IMR-90 (cell line): ENCODE measurements at regions not wholly inside any gene's neighbourhood (a gene's known extent, or its start where the extent isn't known, plus 50 kb on each side); places are given as distances from the start of the nearest gene placed in this dataset.

Experiments
- ATAC-seq: fragments of 200-7000 bp; cut with Tn5 transposase; 2 replicates; pipeline ENCODE4 v1.9.1; 2020; ENCODE audit warnings: low read depth, mild to moderate bottlenecking, moderate library complexity
- BruUV-seq: library from RNA; stranded (reverse); fragments of 400-500 nt; replicated peaks from 2 replicates; lab custom pipeline; 2021; lab: Mats Ljungman, UMichigan
- CTCF ChIA-PET: fragments of 300-600 bp; formaldehyde crosslinking; extraction: SDS; loops from one replicate; lab custom pipeline; 2021; ENCODE audit warnings: antibody characterized with exemption; lab: Yijun Ruan, JAX
- POLR2A ChIA-PET: fragments of 300-600 bp; sonication (Branson Sonifier 250); formaldehyde crosslinking; loops from one replicate; lab custom pipeline; 2022; ENCODE audit warnings: antibody characterized with exemption; ENCODE audit not compliant: unreplicated experiment; lab: Charles Lee
- DNase-seq: peaks from one replicate; pipeline ENCODE4 v3.0.0; 2013
- H2AFZ ChIP-seq: replicated peaks from 2 replicates; pipeline ENCODE3; 2013; ENCODE audit warnings: low read length, mild to moderate bottlenecking; ENCODE audit not compliant: poor library complexity
- H2AK5ac ChIP-seq: 2 replicates; pipeline ENCODE4 v1.6.1; 2013; ENCODE audit warnings: low read depth, low read length, inconsistent platforms
- H2AK9ac ChIP-seq: replicated peaks from 2 replicates; pipeline ENCODE3; 2013; ENCODE audit warnings: mild to moderate bottlenecking, low read depth, low read length, moderate library complexity; ENCODE audit not compliant: poor library complexity
- H2BK120ac ChIP-seq: 2 replicates; pipeline ENCODE4 v1.6.1; 2013; ENCODE audit warnings: low read depth, low read length, inconsistent platforms
- H2BK15ac ChIP-seq: 3 replicates; pipeline ENCODE4 v1.6.1; 2013; ENCODE audit warnings: low read depth, low read length, inconsistent platforms
- H2BK20ac ChIP-seq: 2 replicates; pipeline ENCODE4 v1.6.1; 2013; ENCODE audit warnings: low read depth, mild to moderate bottlenecking, inconsistent platforms, low read length, moderate library complexity
- H2BK5ac ChIP-seq: 2 replicates; pipeline ENCODE4 v1.6.1; 2013; ENCODE audit warnings: mild to moderate bottlenecking, low read depth, low read length, inconsistent platforms; ENCODE audit not compliant: poor library complexity, severe bottlenecking
- H3K14ac ChIP-seq: replicated peaks from 2 replicates; pipeline ENCODE4 v1.6.1; 2013; ENCODE audit warnings: low read depth, low read length, inconsistent platforms
- H3K18ac ChIP-seq: 2 replicates; pipeline ENCODE4 v1.6.1; 2013; ENCODE audit warnings: low read depth, low read length, control low read depth
- H3K23ac ChIP-seq: 2 replicates; pipeline ENCODE4 v1.6.1; 2013; ENCODE audit warnings: low read depth, low read length, inconsistent platforms
- H3K27ac ChIP-seq: 2 replicates; pipeline ENCODE4 v1.5.1; 2013; ENCODE audit warnings: mild to moderate bottlenecking, control low read depth, low read length; ENCODE audit not compliant: insufficient read depth
- H3K27me3 ChIP-seq: 2 replicates; pipeline ENCODE4 v1.6.1; 2013; ENCODE audit warnings: low read length; ENCODE audit not compliant: control insufficient read depth, insufficient read depth
- H3K36me3 ChIP-seq: 2 replicates; pipeline ENCODE4 v1.6.1; 2013; ENCODE audit warnings: low read length, mixed read lengths; ENCODE audit not compliant: control insufficient read depth, insufficient read depth
- H3K4ac ChIP-seq: 2 replicates; pipeline ENCODE4 v1.6.1; 2013; ENCODE audit warnings: low read depth, low read length, inconsistent platforms
- H3K4me1 ChIP-seq: 2 replicates; pipeline ENCODE4 v1.6.1; 2013; ENCODE audit warnings: low read length, mixed read lengths; ENCODE audit not compliant: control insufficient read depth, insufficient read depth
- H3K4me2 ChIP-seq: 2 replicates; pipeline ENCODE4 v1.6.1; 2013; ENCODE audit warnings: low read depth, mild to moderate bottlenecking, control low read depth, low read length, moderate library complexity
- H3K4me3 ChIP-seq: 2 replicates; pipeline ENCODE4 v1.5.1; 2013; ENCODE audit warnings: low read depth, mild to moderate bottlenecking, control low read depth, low read length, moderate library complexity; ENCODE audit not compliant: insufficient read depth
- H3K56ac ChIP-seq: 2 replicates; pipeline ENCODE4 v1.6.1; 2013; ENCODE audit warnings: low read length, inconsistent platforms; ENCODE audit not compliant: insufficient read depth; ENCODE audit errors: extremely low read depth
- H3K79me1 ChIP-seq, 2 experiments: 2 replicates each; pipeline ENCODE4 v1.6.1; 2013; ENCODE audit warnings: low read length in 2 of 2, inconsistent platforms in 1 of 2, low read depth in 1 of 2
- H3K9ac ChIP-seq: 2 replicates; pipeline ENCODE4 v1.6.1; 2013; ENCODE audit warnings: low read depth, low read length, control low read depth
- H3K9me1 ChIP-seq: 2 replicates; pipeline ENCODE4 v1.6.1; 2013; ENCODE audit warnings: low read length, inconsistent platforms; ENCODE audit not compliant: insufficient read depth
- H3K9me3 ChIP-seq: 2 replicates; pipeline ENCODE4 v1.6.1; 2013; ENCODE audit warnings: low read length; ENCODE audit not compliant: control insufficient read depth, insufficient read depth
- H4K20me1 ChIP-seq: 2 replicates; pipeline ENCODE4 v1.6.1; 2013; ENCODE audit warnings: low read length, inconsistent platforms; ENCODE audit not compliant: insufficient read depth
- H4K5ac ChIP-seq: 2 replicates; pipeline ENCODE4 v1.6.1; 2013; ENCODE audit warnings: mild to moderate bottlenecking, low read depth, low read length, control low read depth
- H4K8ac ChIP-seq, 2 experiments: 2 replicates each; pipeline ENCODE4 v1.6.1; 2013; ENCODE audit warnings: low read depth in 2 of 2, low read length in 2 of 2, control low read depth in 1 of 2, inconsistent platforms in 1 of 2
- H4K91ac ChIP-seq: 2 replicates; pipeline ENCODE4 v1.6.1; 2013; ENCODE audit warnings: low read depth, low read length, inconsistent platforms; ENCODE audit not compliant: insufficient read depth
- BHLHE40 ChIP-seq: fragments of 150-350 bp; IDR thresholded peaks from 2 replicates; pipeline ENCODE4 v1.6.1; 2016; ENCODE audit warnings: mild to moderate bottlenecking, low read depth, low read length
- CEBPB ChIP-seq: IDR thresholded peaks from 2 replicates; pipeline ENCODE4 v1.6.1; 2012; ENCODE audit warnings: low read depth, low read length, improper control_type of control experiment
- CHD1 ChIP-seq: IDR thresholded peaks from 2 replicates; pipeline ENCODE4 v1.6.1; 2012; ENCODE audit warnings: low read depth, low read length, improper control_type of control experiment
- FOS ChIP-seq: fragments of 150-350 bp; IDR thresholded peaks from 2 replicates; pipeline ENCODE4 v1.6.1; 2016; ENCODE audit warnings: low read depth, low read length
- MAFK ChIP-seq: IDR thresholded peaks from 2 replicates; pipeline ENCODE4 v1.6.1; 2012; ENCODE audit warnings: low read depth, low read length, improper control_type of control experiment
- MAZ ChIP-seq: IDR thresholded peaks from 2 replicates; pipeline ENCODE4 v1.6.1; 2012; ENCODE audit warnings: low read depth, mild to moderate bottlenecking, low read length, improper control_type of control experiment, moderate library complexity, borderline replicate concordance
- MXI1 ChIP-seq: IDR thresholded peaks from 2 replicates; pipeline ENCODE4 v1.6.1; 2012; ENCODE audit warnings: low read depth, mild to moderate bottlenecking, low read length, moderate library complexity, borderline replicate concordance
- NFE2L2 ChIP-seq: fragments of 150-350 bp; IDR thresholded peaks from 2 replicates; pipeline ENCODE4 v1.6.1; 2016; ENCODE audit warnings: low read depth, mild to moderate bottlenecking, low read length
- POLR2A ChIP-seq: IDR thresholded peaks from 2 replicates; pipeline ENCODE4 v1.6.1; 2012; ENCODE audit warnings: mild to moderate bottlenecking, low read depth, low read length
- RAD21 ChIP-seq: IDR thresholded peaks from 2 replicates; pipeline ENCODE4 v1.6.1; 2012; ENCODE audit warnings: low read length, improper control_type of control experiment
- RCOR1 ChIP-seq: IDR thresholded peaks from 2 replicates; pipeline ENCODE4 v1.6.1; 2012; ENCODE audit warnings: mild to moderate bottlenecking, low read length, improper control_type of control experiment; ENCODE audit not compliant: insufficient replicate concordance
- RFX5 ChIP-seq: IDR thresholded peaks from 2 replicates; pipeline ENCODE4 v1.8.0; 2012; ENCODE audit warnings: low read depth, mild to moderate bottlenecking, low read length, moderate library complexity
- SMC3 ChIP-seq: fragments of 150-350 bp; IDR thresholded peaks from 2 replicates; pipeline ENCODE4 v1.6.1; 2016; ENCODE audit warnings: low read depth, mild to moderate bottlenecking, antibody characterized with exemption, low read length, moderate library complexity
- WGBS, 2 experiments: methylation state at CpG; one replicate each; pipeline versions ENCODE4 v1.1.5 to v1.1.7; 2013; ENCODE audit warnings: missing lambda C conversion rate in 2 of 2; ENCODE audit not compliant: insufficient read length in 1 of 2; ENCODE audit errors: extremely low coverage in 2 of 2; 5-methylcytosine and 5-hydroxymethylcytosine counted together
- dilution Hi-C: fragments of 300-500 bp; cut with HindIII; formaldehyde crosslinking; loops from one replicate; pipeline ENCODE4 v1.14.3; 2018; ENCODE audit warnings: low sequenced_read_pairs; ENCODE audit not compliant: unreplicated experiment
- in situ Hi-C: fragments of 300-500 bp; cut with MboI; formaldehyde crosslinking; loops from 3 replicates; pipeline ENCODE4 v1.14.3; 2019; ENCODE audit warnings: low sequenced_read_pairs, inconsistent platforms, mixed read lengths
- intact Hi-C: fragments of 100-400 bp; cut with micrococcal nuclease; formaldehyde crosslinking; loops from 2 replicates; pipeline ENCODE4 v1.10.0; 2022
- TF ChIP-seq, protein P1 (sequence below): fragments of 150-350 bp; IDR thresholded peaks from 2 replicates; pipeline ENCODE4 v1.6.1; 2016; ENCODE audit warnings: low read depth, mild to moderate bottlenecking, low read length, moderate library complexity, borderline replicate concordance
- TF ChIP-seq, protein P2 (sequence below): fragments of 150-350 bp; IDR thresholded peaks from 2 replicates; pipeline ENCODE4 v1.6.1; 2017; ENCODE audit warnings: mild to moderate bottlenecking, antibody characterized with exemption, low read length, low read depth
- TF ChIP-seq, protein P3 (sequence below): conservative IDR thresholded peaks from 2 replicates; pipeline ENCODE4 v1.5.1; 2012; ENCODE audit warnings: mild to moderate bottlenecking, low read depth, low read length, improper control_type of control experiment

DNA sequence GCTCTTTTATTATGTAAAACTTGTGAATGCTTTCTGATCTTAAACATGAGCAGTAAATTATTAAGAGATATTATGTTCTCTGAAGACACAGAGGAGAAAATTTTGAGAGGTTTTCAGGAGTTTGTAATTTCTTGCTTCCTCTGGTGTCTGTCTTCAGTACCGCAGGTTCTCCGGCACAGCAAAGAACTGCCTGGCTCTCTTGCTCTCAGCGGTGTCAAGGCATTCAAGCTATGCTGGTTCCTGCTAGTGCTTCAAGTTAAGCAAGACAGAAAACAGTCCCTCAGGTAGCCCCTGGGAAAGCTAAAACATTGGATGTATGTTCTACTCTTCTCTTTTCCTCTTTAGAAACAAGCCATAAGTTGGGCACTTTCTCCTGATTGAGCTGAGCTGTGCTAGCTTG, 120.2 kb upstream of the CENPE start:
- CTCF ChIA-PET, result no interaction called here
- H4K5ac ChIP-seq, result no peak overlapping the region
- no peak overlapping the region for H2AFZ ChIP-seq
- no peak overlapping the region for H2AK5ac ChIP-seq
- H3K18ac ChIP-seq, result no peak overlapping the region
- no peak overlapping the region for H3K23ac ChIP-seq
- H3K27me3 ChIP-seq, result no peaks in the 10 kb centered on the region
- no peak overlapping the region for H2BK120ac ChIP-seq
- no peak overlapping the region for H4K91ac ChIP-seq
- H2AK9ac ChIP-seq, result no peak overlapping the region
- intact Hi-C loops, result no loop called here
- dilution Hi-C loops, result no loop called here
- TF ChIP-seq CEBPB, result no peak
- TF ChIP-seq, protein P1, sequence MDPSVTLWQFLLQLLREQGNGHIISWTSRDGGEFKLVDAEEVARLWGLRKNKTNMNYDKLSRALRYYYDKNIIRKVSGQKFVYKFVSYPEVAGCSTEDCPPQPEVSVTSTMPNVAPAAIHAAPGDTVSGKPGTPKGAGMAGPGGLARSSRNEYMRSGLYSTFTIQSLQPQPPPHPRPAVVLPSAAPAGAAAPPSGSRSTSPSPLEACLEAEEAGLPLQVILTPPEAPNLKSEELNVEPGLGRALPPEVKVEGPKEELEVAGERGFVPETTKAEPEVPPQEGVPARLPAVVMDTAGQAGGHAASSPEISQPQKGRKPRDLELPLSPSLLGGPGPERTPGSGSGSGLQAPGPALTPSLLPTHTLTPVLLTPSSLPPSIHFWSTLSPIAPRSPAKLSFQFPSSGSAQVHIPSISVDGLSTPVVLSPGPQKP, result no peak
- TF ChIP-seq SMC3, result no peak
- TF ChIP-seq RCOR1, result no peak
- no peak for TF ChIP-seq MAZ
- TF ChIP-seq RFX5, result no peak
- TF ChIP-seq, protein P2, sequence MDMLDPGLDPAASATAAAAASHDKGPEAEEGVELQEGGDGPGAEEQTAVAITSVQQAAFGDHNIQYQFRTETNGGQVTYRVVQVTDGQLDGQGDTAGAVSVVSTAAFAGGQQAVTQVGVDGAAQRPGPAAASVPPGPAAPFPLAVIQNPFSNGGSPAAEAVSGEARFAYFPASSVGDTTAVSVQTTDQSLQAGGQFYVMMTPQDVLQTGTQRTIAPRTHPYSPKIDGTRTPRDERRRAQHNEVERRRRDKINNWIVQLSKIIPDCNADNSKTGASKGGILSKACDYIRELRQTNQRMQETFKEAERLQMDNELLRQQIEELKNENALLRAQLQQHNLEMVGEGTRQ, result no peak
- TF ChIP-seq NFE2L2, result no peak
- no peak for TF ChIP-seq RAD21
- no peak for TF ChIP-seq MXI1
- TF ChIP-seq MAFK, result no peak
- TF ChIP-seq, protein P3, sequence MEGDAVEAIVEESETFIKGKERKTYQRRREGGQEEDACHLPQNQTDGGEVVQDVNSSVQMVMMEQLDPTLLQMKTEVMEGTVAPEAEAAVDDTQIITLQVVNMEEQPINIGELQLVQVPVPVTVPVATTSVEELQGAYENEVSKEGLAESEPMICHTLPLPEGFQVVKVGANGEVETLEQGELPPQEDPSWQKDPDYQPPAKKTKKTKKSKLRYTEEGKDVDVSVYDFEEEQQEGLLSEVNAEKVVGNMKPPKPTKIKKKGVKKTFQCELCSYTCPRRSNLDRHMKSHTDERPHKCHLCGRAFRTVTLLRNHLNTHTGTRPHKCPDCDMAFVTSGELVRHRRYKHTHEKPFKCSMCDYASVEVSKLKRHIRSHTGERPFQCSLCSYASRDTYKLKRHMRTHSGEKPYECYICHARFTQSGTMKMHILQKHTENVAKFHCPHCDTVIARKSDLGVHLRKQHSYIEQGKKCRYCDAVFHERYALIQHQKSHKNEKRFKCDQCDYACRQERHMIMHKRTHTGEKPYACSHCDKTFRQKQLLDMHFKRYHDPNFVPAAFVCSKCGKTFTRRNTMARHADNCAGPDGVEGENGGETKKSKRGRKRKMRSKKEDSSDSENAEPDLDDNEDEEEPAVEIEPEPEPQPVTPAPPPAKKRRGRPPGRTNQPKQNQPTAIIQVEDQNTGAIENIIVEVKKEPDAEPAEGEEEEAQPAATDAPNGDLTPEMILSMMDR, result no peak
- TF ChIP-seq BHLHE40, result no peak
- TF ChIP-seq CHD1, result no peak
- TF ChIP-seq FOS, result no peak
- no peak for TF ChIP-seq POLR2A
- no peak overlapping the region for H3K4ac ChIP-seq
- no peak overlapping the region for H3K9ac ChIP-seq
- H2BK20ac ChIP-seq, result no peak overlapping the region
- in situ Hi-C loops, result no loop called here
- H3K9me3 ChIP-seq, result 0 out of 2 replicates have a peak, but pooled peaks cover 2% of the 10 kb centered on the region
- POLR2A ChIA-PET, result no interaction called here
- H4K20me1 ChIP-seq, result no peaks in the 10 kb centered on the region
- H3K4me3 ChIP-seq, result no peak overlapping the region
- H3K56ac ChIP-seq, result no peak overlapping the region
- no peak overlapping the region for H3K4me2 ChIP-seq
- no TSS peak for BruUV-seq
- no peaks in the 10 kb centered on the region for H3K9me1 ChIP-seq
- DNase-seq (no peak), ATAC-seq (no peak)
- no peak overlapping the region for H3K14ac ChIP-seq
- H4K8ac ChIP-seq, result no peak overlapping the region
- H3K27ac ChIP-seq, result no peak overlapping the region
- H3K36me3 ChIP-seq, result no peaks in the 10 kb centered on the region
- no CpG with 5 or more reads among the region's 3 CpGs for WGBS, 2 experiments
- no peaks in the 10 kb centered on the region for H3K4me1 ChIP-seq
- H3K79me1 ChIP-seq, result no peaks in the 10 kb centered on the region
- H2BK15ac ChIP-seq, result no peak overlapping the region
- H2BK5ac ChIP-seq, result no peak overlapping the region
